HepG2 (cell line): ENCODE measurements at regions not wholly inside any gene's neighbourhood (a gene's known extent, or its start where the extent isn't known, plus 50 kb on each side); places are given as distances from the start of the nearest gene placed in this dataset.

Source experiments
- ZNF619 ChIP-seq: sonication (generic); formaldehyde crosslinking; IDR thresholded peaks from 2 replicates; pipeline ENCODE4 v1.4.0; 2020; ENCODE audit warnings: mild to moderate bottlenecking, missing genetic modification reagents
- TF ChIP-seq, protein P1 (sequence below): fragments of 450-650 bp; IDR thresholded peaks from 2 replicates; pipeline ENCODE4 v1.6.1; 2017
- TF ChIP-seq, protein P2 (sequence below): sonication (generic); formaldehyde crosslinking; IDR thresholded peaks from 2 replicates; pipeline ENCODE4 v1.5.0; 2020; ENCODE audit warnings: mild to moderate bottlenecking, missing genetic modification reagents, borderline replicate concordance
- TF ChIP-seq, protein P3 (sequence below): sonication (generic); formaldehyde crosslinking; IDR thresholded peaks from 2 replicates; pipeline ENCODE4 v1.4.0; 2020; ENCODE audit warnings: missing genetic modification reagents, mild to moderate bottlenecking, borderline replicate concordance
- TF ChIP-seq, protein P4 (sequence below): sonication (generic); formaldehyde crosslinking; IDR thresholded peaks from 2 replicates; pipeline ENCODE4 v1.4.0; 2020; ENCODE audit warnings: missing genetic modification reagents
- TF ChIP-seq, protein P5 (sequence below): sonication (generic); formaldehyde crosslinking; IDR thresholded peaks from 2 replicates; pipeline ENCODE4 v1.9.0; 2021; ENCODE audit warnings: mild to moderate bottlenecking, missing genetic modification reagents

DNA sequence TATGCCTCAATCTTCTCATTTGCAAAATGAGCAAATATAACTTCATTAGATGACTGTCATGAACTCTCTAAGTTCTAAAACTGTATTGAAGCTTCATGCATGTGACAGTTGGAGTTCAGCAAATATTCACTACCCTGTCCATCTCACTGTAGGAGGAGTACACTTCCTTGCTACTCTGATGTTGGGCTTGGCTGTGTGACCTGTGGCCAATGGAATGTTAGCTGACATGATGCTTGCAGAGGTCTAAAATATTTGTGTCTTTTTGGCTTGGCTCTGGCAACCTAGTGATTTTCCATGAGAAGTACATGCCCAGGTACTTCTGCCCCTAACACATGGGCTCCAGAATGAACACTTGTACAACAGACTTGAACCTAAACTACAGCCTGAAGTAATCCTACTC lies 203.1 kb upstream of the ANKH start (continued):
- no peak for TF ChIP-seq ZNF619 (CRISPR knock-in tag)
- TF ChIP-seq, protein P1, sequence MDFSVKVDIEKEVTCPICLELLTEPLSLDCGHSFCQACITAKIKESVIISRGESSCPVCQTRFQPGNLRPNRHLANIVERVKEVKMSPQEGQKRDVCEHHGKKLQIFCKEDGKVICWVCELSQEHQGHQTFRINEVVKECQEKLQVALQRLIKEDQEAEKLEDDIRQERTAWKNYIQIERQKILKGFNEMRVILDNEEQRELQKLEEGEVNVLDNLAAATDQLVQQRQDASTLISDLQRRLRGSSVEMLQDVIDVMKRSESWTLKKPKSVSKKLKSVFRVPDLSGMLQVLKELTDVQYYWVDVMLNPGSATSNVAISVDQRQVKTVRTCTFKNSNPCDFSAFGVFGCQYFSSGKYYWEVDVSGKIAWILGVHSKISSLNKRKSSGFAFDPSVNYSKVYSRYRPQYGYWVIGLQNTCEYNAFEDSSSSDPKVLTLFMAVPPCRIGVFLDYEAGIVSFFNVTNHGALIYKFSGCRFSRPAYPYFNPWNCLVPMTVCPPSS = no peak
- TF ChIP-seq, protein P2, sequence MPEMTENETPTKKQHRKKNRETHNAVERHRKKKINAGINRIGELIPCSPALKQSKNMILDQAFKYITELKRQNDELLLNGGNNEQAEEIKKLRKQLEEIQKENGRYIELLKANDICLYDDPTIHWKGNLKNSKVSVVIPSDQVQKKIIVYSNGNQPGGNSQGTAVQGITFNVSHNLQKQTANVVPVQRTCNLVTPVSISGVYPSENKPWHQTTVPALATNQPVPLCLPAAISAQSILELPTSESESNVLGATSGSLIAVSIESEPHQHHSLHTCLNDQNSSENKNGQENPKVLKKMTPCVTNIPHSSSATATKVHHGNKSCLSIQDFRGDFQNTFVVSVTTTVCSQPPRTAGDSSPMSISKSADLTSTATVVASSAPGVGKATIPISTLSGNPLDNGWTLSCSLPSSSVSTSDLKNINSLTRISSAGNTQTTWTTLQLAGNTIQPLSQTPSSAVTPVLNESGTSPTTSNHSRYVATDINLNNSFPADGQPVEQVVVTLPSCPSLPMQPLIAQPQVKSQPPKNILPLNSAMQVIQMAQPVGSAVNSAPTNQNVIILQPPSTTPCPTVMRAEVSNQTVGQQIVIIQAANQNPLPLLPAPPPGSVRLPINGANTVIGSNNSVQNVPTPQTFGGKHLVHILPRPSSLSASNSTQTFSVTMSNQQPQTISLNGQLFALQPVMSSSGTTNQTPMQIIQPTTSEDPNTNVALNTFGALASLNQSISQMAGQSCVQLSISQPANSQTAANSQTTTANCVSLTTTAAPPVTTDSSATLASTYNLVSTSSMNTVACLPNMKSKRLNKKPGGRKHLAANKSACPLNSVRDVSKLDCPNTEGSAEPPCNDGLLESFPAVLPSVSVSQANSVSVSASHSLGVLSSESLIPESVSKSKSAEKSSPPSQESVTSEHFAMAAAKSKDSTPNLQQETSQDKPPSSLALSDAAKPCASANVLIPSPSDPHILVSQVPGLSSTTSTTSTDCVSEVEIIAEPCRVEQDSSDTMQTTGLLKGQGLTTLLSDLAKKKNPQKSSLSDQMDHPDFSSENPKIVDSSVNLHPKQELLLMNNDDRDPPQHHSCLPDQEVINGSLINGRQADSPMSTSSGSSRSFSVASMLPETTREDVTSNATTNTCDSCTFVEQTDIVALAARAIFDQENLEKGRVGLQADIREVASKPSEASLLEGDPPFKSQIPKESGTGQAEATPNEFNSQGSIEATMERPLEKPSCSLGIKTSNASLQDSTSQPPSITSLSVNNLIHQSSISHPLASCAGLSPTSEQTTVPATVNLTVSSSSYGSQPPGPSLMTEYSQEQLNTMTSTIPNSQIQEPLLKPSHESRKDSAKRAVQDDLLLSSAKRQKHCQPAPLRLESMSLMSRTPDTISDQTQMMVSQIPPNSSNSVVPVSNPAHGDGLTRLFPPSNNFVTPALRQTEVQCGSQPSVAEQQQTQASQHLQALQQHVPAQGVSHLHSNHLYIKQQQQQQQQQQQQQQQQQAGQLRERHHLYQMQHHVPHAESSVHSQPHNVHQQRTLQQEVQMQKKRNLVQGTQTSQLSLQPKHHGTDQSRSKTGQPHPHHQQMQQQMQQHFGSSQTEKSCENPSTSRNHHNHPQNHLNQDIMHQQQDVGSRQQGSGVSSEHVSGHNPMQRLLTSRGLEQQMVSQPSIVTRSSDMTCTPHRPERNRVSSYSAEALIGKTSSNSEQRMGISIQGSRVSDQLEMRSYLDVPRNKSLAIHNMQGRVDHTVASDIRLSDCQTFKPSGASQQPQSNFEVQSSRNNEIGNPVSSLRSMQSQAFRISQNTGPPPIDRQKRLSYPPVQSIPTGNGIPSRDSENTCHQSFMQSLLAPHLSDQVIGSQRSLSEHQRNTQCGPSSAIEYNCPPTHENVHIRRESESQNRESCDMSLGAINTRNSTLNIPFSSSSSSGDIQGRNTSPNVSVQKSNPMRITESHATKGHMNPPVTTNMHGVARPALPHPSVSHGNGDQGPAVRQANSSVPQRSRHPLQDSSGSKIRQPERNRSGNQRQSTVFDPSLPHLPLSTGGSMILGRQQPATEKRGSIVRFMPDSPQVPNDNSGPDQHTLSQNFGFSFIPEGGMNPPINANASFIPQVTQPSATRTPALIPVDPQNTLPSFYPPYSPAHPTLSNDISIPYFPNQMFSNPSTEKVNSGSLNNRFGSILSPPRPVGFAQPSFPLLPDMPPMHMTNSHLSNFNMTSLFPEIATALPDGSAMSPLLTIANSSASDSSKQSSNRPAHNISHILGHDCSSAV (CRISPR knock-in tag) = no peak
- TF ChIP-seq, protein P3, sequence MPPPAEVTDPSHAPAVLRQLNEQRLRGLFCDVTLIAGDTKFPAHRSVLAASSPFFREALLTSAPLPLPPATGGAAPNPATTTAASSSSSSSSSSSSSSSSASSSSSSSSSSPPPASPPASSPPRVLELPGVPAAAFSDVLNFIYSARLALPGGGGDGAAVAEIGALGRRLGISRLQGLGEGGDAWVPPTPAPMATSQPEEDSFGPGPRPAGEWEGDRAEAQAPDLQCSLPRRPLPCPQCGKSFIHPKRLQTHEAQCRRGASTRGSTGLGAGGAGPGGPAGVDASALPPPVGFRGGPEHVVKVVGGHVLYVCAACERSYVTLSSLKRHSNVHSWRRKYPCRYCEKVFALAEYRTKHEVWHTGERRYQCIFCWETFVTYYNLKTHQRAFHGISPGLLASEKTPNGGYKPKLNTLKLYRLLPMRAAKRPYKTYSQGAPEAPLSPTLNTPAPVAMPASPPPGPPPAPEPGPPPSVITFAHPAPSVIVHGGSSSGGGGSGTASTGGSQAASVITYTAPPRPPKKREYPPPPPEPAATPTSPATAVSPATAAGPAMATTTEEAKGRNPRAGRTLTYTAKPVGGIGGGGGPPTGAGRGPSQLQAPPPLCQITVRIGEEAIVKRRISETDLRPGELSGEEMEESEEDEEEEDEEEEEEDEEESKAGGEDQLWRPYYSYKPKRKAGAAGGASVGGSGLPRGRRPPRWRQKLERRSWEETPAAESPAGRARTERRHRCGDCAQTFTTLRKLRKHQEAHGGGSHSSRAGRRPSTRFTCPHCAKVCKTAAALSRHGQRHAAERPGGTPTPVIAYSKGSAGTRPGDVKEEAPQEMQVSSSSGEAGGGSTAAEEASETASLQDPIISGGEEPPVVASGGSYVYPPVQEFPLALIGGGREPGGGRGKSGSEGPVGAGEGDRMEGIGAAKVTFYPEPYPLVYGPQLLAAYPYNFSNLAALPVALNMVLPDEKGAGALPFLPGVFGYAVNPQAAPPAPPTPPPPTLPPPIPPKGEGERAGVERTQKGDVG (CRISPR knock-in tag) = no peak
- TF ChIP-seq, protein P4, sequence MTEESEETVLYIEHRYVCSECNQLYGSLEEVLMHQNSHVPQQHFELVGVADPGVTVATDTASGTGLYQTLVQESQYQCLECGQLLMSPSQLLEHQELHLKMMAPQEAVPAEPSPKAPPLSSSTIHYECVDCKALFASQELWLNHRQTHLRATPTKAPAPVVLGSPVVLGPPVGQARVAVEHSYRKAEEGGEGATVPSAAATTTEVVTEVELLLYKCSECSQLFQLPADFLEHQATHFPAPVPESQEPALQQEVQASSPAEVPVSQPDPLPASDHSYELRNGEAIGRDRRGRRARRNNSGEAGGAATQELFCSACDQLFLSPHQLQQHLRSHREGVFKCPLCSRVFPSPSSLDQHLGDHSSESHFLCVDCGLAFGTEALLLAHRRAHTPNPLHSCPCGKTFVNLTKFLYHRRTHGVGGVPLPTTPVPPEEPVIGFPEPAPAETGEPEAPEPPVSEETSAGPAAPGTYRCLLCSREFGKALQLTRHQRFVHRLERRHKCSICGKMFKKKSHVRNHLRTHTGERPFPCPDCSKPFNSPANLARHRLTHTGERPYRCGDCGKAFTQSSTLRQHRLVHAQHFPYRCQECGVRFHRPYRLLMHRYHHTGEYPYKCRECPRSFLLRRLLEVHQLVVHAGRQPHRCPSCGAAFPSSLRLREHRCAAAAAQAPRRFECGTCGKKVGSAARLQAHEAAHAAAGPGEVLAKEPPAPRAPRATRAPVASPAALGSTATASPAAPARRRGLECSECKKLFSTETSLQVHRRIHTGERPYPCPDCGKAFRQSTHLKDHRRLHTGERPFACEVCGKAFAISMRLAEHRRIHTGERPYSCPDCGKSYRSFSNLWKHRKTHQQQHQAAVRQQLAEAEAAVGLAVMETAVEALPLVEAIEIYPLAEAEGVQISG (CRISPR knock-in tag) = no peak
- TF ChIP-seq, protein P5, sequence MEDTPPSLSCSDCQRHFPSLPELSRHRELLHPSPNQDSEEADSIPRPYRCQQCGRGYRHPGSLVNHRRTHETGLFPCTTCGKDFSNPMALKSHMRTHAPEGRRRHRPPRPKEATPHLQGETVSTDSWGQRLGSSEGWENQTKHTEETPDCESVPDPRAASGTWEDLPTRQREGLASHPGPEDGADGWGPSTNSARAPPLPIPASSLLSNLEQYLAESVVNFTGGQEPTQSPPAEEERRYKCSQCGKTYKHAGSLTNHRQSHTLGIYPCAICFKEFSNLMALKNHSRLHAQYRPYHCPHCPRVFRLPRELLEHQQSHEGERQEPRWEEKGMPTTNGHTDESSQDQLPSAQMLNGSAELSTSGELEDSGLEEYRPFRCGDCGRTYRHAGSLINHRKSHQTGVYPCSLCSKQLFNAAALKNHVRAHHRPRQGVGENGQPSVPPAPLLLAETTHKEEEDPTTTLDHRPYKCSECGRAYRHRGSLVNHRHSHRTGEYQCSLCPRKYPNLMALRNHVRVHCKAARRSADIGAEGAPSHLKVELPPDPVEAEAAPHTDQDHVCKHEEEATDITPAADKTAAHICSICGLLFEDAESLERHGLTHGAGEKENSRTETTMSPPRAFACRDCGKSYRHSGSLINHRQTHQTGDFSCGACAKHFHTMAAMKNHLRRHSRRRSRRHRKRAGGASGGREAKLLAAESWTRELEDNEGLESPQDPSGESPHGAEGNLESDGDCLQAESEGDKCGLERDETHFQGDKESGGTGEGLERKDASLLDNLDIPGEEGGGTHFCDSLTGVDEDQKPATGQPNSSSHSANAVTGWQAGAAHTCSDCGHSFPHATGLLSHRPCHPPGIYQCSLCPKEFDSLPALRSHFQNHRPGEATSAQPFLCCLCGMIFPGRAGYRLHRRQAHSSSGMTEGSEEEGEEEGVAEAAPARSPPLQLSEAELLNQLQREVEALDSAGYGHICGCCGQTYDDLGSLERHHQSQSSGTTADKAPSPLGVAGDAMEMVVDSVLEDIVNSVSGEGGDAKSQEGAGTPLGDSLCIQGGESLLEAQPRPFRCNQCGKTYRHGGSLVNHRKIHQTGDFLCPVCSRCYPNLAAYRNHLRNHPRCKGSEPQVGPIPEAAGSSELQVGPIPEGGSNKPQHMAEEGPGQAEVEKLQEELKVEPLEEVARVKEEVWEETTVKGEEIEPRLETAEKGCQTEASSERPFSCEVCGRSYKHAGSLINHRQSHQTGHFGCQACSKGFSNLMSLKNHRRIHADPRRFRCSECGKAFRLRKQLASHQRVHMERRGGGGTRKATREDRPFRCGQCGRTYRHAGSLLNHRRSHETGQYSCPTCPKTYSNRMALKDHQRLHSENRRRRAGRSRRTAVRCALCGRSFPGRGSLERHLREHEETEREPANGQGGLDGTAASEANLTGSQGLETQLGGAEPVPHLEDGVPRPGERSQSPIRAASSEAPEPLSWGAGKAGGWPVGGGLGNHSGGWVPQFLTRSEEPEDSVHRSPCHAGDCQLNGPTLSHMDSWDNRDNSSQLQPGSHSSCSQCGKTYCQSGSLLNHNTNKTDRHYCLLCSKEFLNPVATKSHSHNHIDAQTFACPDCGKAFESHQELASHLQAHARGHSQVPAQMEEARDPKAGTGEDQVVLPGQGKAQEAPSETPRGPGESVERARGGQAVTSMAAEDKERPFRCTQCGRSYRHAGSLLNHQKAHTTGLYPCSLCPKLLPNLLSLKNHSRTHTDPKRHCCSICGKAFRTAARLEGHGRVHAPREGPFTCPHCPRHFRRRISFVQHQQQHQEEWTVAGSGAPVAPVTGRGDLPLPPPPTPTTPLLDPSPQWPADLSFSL = no peak
